NCI-H1105 treated with DMSO at 0.1 percent for 48 hours (cell line): ENCODE measurements at regions not wholly inside any gene's neighbourhood (a gene's known extent, or its start where the extent isn't known, plus 50 kb on each side); places are given as distances from the start of the nearest gene placed in this dataset.
A peak's percentile ranks its signal among the peaks of the same experiment; 100 is the strongest.

Source experiments
- DNase-seq: peaks from one replicate; lab custom pipeline; 2025; lab: John Stamatoyannopoulos, UW

GRCh38 chr12:126685636-126686035 is 1581.3 kb upstream of the TMEM132C start:
- no peak for DNase-seq

- DNase-seq = no peak
These were observed 1578.4 kb upstream of the TMEM132C start for GRCh38 chr12:126688556-126688955.

GRCh38 chr12:126700096-126700495 is 1566.9 kb upstream of the TMEM132C start:
- DNase-seq = no peak

DNA sequence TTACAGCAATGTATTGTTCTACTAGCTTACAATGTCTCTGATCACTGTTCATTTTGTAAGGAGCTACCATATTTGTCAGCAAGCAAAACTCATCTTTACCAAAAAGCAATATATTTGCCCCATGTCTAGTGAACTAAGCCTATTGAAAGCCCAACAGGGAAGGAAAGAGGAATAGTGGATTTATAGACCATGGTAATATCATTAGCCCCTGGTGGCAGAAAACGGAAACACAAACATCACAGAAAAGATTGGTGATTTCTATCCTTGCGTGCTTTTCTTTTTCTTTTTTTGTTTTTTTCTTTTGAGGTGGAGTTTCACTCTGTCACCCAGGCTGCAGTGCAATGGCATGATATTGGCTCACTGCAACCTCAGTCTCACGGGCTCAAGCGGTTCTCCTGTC is 1562.4 kb upstream of the TMEM132C start:
- no peak for DNase-seq

DNA sequence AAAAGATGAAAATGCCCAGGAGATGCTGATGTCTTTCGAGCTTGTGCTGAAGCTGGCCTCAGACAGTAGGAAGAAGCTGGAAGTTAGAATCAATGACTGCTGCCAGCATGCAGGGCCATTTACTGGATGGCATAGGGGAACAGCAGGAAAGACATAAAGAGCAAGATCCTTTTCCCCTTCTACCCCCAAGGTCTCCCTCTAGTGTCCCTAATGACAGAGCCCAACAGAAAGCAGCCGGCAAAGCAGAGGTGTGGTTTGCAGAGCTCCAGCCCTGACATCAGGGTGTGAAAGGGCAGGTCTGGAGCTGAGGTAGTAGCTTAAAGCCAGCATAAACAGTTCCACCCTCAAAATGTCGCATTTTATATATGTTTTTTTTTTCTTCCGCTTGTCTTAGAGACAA is 1560.7 kb upstream of the TMEM132C start:
- no peak for DNase-seq

GRCh38 chr12:126708492-126708896 is 1558.5 kb upstream of the TMEM132C start:
- DNase-seq = no peak

GRCh38 chr12:126718365-126718764 is 1548.6 kb upstream of the TMEM132C start:
- DNase-seq = no peak

DNA sequence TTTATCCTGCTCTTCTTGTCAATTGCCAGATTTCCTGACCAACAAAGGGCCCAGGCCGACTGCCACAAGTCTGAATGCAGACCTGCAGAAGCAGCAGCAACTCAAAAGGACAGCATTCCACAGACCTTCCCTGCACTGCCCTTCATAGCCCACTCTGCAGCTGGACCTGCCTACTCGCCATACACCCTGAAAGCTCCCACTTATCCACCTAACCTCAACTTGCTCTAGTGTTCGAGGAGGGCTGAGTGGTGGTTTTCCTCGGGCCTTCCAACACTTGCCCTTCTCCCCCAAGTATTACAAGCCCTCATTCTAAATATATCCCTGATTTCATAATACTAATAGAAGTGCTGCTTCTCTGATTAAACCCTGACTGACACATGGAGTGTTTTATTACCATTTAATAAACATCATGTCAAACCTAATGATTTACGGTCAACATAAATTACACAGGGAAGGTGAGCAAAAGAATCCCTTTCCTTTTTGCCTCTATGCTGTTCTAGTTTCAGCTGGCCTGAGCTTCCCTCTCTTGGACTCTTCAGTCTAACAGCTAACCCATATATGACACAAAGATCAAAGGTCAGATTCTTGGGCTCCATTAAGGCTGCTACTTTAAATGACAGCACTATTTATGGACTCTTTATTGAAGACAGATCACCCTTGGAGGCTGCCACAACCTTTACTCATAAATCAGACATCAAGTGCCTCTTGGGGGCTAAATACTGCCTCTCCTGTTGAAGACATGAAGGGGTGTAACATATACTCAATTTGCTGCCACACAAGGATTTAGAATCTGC is 1546.9 kb upstream of the TMEM132C start:
- no peak for DNase-seq

- no peak for DNase-seq
These were observed 1540.3 kb upstream of the TMEM132C start for GRCh38 chr12:126726481-126727217.

DNA sequence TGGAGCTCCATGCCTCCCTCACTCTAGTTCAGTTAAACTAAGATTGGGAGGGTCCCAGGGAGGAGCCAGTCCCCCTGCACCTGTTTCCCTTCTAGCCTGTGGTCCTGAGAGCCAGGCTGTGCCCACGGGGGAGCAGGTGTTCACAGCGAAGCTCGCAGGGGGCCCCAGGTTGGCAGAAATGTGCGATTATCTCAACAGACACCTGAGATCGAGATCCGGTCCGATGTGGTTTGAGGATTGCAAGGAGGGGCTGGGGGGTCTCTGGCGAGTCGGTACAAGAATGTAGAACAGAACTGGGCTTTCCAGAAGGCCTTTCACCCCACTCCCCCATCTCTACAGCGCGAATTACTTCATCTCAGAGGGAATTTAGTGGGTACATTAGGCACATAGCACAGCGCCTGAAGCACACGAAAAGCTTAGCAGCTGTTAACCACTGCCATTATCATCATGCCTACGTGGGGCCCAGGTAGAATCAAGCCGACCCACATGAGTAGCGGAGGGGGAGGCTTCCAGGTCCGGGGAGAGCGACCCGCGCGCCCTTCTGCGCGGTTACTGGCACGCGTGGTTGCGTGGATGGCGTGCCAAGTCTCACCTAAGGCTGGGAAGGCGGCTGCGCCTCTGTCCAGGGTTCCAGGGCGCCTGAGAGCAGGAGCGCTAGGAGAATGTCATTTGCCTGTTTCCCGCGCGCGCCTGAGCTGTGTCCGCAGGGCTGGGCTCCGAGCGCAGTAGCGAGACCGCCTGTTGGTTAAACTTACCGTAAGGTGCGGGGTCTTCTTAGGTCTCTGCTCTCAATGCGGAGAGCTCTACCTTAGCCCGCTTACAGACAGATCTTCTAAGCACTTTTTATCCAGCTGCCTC is 1539.5 kb upstream of the TMEM132C start:
- DNase-seq = no peak

DNA sequence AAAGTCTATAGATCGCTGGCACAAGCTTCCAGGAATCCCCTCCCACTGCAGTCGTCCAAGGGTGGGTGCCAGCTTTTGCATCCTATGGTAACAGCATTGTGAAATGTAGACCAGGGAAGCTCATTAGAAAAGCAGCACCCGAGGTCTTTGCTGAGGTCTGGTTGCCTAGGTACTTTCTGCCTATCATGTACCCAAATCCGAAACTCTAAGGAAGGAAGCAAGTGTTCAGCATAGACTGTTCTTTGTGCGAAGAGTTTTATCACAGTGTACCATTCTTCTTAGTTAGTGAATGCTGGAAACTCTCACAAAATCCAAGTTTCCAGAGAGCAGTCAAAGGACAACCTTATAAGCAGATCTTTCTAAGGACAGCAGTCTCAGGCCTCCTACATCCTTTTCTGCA is 1532.7 kb upstream of the TMEM132C start:
- no peak for DNase-seq

DNA sequence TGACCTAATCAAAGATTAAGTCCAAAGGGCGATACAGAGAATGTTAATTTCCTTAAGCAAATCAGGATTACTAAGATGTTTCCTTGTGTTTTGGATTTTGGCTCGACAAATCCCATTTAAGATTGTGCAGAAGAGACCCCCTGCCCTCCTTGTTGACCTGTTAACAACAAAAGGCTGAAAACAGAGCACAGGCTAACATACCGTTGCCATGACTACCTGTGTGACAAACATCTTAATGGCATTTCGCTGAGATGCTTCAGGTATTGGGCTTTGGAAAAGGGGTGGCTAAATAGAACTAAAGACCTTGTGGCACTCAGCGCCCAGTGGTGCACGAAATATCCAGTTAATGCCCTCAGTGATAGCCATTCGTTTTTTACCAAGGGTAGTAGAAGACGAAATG is 1532.3 kb upstream of the TMEM132C start:
- no peak for DNase-seq

- no peak for DNase-seq
These were observed 1525.3 kb upstream of the TMEM132C start for GRCh38 chr12:126741536-126742240.

DNA sequence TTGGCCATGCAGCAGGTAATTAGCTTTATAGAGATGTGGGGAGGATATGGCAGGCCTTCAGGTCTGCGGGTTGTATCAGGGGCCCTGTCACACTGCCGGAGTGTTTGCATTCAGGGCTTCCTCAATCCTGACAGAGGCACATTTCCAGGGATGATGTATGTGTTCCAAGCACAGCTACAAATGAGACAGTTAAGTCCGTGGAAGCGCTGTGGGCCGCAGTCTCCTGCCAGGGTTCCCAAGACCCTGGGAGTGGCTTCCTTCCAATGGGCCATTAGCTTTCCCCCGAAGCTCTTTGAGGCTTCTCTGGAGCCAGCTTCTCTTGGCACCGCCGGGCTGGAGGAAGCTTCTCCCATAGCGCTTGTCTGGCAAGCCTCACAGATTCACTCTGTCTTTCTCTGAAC is 1524.7 kb upstream of the TMEM132C start:
- DNase-seq = no peak

- DNase-seq = peak; percentile 6
These were observed 1519.3 kb upstream of the TMEM132C start for GRCh38 chr12:126747530-126748149.

DNA sequence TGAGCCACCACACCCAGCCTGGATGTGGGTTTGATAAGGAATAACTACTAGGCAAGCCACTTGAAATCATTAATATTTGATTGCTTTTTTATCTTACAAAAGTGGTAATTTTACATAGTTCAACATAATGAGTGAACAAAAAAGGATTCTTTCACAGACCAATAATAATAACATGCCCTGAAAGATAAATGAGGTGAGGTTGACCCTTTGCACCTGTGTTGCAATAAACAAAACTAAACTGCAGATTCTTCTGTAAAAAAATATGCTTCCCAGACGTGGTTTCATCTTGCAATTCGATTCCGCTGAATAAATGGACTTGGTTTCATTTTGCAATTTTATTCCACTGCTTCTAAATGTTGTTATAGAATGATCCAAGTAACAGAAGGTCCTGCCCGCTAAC is 1514.9 kb upstream of the TMEM132C start:
- DNase-seq = no peak

- DNase-seq = no peak
These were observed 1509.6 kb upstream of the TMEM132C start for GRCh38 chr12:126757326-126757725.

DNA sequence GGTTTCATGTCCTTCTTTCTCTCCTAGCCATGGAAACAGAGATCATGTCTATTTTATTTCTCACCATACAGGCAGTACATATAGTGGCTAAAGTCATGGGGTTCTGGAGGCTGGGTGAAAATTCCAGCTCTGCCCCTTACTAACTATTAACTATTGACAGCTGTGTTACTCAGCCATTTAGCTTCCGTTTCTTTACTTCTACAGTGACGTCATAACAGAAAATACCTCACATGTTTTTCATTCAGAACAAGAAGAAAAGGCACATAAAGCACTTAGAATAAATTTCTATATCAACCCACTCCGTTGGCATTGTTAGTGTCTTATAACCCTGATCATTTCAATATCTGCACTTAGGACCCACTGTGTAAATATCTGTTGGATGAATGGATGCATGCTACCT is 1506.9 kb upstream of the TMEM132C start:
- no peak for DNase-seq

- no peak for DNase-seq
These were observed 1505.5 kb upstream of the TMEM132C start for GRCh38 chr12:126761420-126761819.

- no peak for DNase-seq
These were observed 1504.8 kb upstream of the TMEM132C start for GRCh38 chr12:126762150-126762549.

GRCh38 chr12:126763359-126763758 is 1503.6 kb upstream of the TMEM132C start:
- DNase-seq = no peak
